GM21529 (cell line): ENCODE measurements at regions not wholly inside any gene's neighbourhood (a gene's known extent, or its start where the extent isn't known, plus 50 kb on each side); places are given as distances from the start of the nearest gene placed in this dataset.

Source experiments
- ATAC-seq: cut with Tn5 transposase; IDR thresholded peaks from one replicate; pipeline ENCODE4 v1.9.1; 2021; ENCODE audit not compliant: unreplicated experiment

- ATAC-seq = no peak
Measured at GRCh38 chr20:24277196-24277595, 192.2 kb upstream of the SYNDIG1 start.

GRCh38 chr20:24275946-24276705 lies 193.3 kb upstream of the SYNDIG1 start:
- ATAC-seq = no peak

GRCh38 chr20:24273251-24273650 lies 196.2 kb upstream of the SYNDIG1 start:
- no peak for ATAC-seq

DNA sequence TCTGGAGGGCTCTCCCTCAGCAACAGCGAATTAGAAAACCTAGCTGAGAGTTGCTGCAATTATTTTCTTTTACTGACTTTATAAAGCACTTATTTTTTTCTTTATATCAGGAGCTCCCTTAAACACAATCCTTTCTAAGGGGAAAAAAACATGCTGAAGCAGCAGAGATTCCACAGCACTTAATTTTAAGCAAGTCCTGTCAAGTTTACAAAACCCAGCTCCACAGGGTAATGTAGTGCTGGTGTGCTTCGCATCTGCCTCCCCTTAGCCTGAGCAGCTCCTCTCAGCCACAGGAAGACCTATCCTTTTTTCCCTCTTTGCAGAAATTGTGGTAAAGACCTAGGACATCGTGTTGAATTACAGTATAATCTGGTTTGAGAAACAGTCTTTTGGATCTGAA lies 208.1 kb upstream of the SYNDIG1 start:
- ATAC-seq = no peak

DNA sequence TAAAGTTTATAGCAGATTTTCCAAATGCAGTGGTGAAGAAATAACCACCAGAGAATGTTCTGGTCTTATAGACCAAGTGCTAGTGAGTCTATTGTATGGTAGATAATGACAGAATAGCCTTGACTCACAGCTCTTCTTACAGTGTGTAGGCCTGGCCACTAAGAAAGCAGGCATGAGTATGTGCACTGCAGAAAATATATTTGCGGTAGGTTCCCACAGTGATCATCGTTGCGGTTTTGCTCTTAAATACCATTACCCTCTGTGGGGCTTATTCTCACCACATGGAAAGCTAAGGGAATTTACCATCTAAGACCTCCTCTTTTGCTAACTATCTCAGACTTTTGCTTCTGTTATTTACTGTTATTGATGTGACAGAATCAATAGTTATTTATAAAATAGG lies 212.3 kb upstream of the SYNDIG1 start:
- ATAC-seq = no peak

DNA sequence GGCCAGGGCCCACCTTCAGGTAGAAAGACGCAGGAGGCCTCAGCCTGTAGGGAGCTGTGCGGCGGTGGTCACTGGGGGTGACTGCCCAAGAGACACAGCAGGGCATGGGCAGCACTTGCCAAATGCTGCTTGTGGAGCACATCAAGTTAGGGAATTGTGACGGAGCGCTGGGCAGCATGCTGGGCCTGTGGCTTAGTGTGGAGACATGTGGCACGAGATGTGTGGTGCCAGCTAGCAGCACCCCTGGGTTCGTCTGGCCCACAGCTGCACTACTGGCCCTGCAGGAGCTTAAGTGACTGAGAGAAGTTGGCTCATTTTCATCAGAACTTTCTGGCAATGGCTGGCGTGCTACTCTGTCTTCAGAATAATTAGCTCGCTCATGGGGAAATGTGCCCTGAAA lies 213.1 kb upstream of the SYNDIG1 start:
- no peak for ATAC-seq

- ATAC-seq = no peak
Measured at GRCh38 chr20:24254480-24254879, 214.9 kb upstream of the SYNDIG1 start.

- no peak for ATAC-seq
Measured at GRCh38 chr20:24253321-24253720, 216.1 kb upstream of the SYNDIG1 start.

DNA sequence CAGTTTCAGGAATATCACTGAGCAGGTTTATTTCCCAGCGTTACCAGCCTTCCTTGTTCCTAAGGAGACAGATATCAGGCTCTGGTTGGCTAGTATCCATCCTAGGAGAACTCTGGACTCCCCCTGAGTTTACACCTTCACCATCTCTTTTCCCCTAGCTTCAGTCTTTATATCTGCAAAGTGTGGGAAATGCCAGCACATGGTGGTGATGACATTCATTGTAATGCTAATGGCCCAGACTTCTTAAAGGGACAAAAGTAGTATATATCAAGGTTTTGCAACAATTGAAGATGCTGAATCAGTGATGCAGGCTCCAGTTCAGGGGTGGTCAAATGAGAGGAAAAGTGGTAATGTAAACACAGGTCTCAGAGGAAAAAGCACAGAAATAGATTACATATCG lies 224.3 kb upstream of the SYNDIG1 start:
- no peak for ATAC-seq

DNA sequence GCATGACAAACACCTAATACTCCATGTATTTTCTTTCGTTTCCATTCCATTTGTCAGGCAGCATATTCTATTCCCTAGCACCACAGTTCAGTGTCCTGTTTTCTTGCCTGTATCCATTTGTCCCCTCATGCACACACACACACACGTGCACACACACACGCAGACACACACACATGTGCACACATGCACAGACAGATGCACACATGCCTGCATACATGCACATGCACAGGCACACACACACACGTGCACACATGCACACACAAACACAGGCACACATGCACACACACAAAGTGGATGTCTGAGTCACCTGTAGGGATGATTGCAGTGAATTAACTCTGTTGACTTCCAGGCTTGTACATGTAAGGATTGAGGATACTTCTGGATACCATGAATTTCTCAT lies 226.7 kb upstream of the SYNDIG1 start:
- ATAC-seq = no peak

- no peak for ATAC-seq
Measured at GRCh38 chr20:24241466-24241865, 228.0 kb upstream of the SYNDIG1 start.

- ATAC-seq = no peak
Measured at GRCh38 chr20:24236963-24237362, 232.5 kb upstream of the SYNDIG1 start.

DNA sequence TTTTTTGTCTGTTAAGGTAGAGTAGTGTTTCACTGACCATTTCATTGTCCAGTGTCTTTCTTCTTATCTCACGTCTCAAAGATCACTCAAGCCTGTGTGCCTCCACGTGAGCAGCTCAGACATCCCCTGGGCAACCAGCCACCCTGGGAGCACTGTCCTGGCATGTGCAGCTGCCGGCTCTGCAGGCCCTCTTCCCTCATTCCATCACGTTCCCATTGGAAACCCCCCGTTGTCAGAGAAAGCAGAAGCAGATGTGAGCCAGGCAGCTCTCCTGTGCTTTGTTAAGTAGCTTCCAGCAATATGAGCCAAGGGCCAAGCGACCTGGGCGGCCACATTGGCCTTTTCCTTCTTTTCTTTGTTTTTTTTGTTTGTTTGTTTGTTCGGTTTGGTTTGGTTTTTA lies 233.2 kb upstream of the SYNDIG1 start:
- ATAC-seq = no peak

GRCh38 chr20:24235296-24236175 lies 233.9 kb upstream of the SYNDIG1 start:
- ATAC-seq = no peak

DNA sequence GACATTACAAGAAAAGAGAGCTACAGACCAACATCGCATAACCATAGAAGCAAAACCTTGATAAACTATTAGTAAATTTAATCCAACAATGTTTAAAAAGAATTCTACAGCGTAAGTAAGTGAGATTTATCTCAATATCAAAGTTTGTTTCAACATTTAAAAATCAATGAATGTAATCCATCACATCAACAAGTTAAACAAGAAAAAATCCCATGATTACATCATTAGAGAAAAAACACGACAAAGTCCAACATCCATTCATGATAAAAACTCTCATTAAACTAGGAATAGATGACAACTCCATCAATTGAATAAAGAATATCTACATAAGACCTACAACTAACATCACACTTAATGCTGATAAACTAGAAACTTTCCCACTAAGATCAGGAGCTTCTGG lies 239.0 kb upstream of the GGTLC1 start:
- ATAC-seq = no peak

- ATAC-seq = no peak
Measured at GRCh38 chr20:24212494-24212893, 223.9 kb upstream of the GGTLC1 start.

DNA sequence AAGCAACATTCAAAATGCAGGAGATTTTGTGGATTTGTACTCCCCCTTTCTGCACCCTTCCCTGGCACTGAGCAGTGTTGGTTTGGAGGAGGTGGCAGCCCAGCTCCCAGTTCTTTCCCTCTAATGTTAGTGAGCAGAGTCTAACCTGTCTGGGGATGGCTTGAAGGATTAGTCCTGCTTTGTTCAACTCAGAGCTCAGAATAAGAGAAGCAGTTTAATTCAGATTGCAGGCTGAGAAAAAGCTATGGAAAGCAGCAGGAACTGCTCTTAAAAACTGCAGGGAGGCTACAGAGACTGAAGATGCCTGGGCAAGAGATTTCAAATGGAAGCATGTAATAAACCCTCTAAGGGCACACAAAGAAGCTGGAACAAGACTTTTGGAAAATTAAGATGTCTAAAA lies 223.4 kb upstream of the GGTLC1 start:
- no peak for ATAC-seq

GRCh38 chr20:24210356-24210755 lies 221.8 kb upstream of the GGTLC1 start:
- no peak for ATAC-seq

- ATAC-seq = no peak
Measured at GRCh38 chr20:24208652-24209051, 220.1 kb upstream of the GGTLC1 start.

- ATAC-seq = no peak
Measured at GRCh38 chr20:24207803-24208300, 219.3 kb upstream of the GGTLC1 start.

GRCh38 chr20:24206995-24207394 lies 218.4 kb upstream of the GGTLC1 start:
- no peak for ATAC-seq

GRCh38 chr20:24203526-24204183 lies 215.1 kb upstream of the GGTLC1 start:
- ATAC-seq = no peak
